ENCODE measurements at regions not wholly inside any gene's neighbourhood (a gene's known extent, or its start where the extent isn't known, plus 50 kb on each side); places are given as distances from the start of the nearest gene placed in this dataset.

- Histone ChIP-seq H3K27me3 (no peaks in the 10 kb centered on the region), H3K9me3 (no peaks in the 10 kb centered on the region), H3K4me1 (peaks cover 0 to 2% (median under 1%) of the 10 kb centered on the region in 4 donors), H3K27ac (no peak overlapping the region), H3K4me3 (no peak overlapping the region), H3K36me3 (no peaks in the 10 kb centered on the region)
- DNase-seq, result no peak
- intact Hi-C loops (cut with DNase I; ENCODE audit: low total_unique reads) (no loop called here), in situ Hi-C loops (cut with MboI; ENCODE audit: low pct_ligation_motif_present in 1 of 4, low pct_unique_long_range_greater_than_20kb in 1 of 4, low sequenced_read_pairs in 3 of 4) (no loop called here)
- TF ChIP-seq CTCF (IDR thresholded peaks at IDR 0.05) (no peak), EP300 (IDR thresholded peaks at IDR 0.05; ENCODE audit: low read depth) (no peak), POLR2A (IDR thresholded peaks at IDR 0.05) (no peak), POLR2AphosphoS5 (IDR thresholded peaks at IDR 0.05) (no peak)
- WGBS, 2 donors (ENCODE audit: low coverage in 1 of 2), result 70 to 73% methylated on average over 6 of the region's 6 CpGs
Measured at GRCh38 chr13:50235604-50236342, 220.5 kb downstream of the KCNRG start.

GRCh38 chr13:50236898-50237318 lies 221.7 kb downstream of the KCNRG start:
- in situ Hi-C loops (cut with MboI; ENCODE audit: low pct_ligation_motif_present in 1 of 4, low pct_unique_long_range_greater_than_20kb in 1 of 4, low sequenced_read_pairs in 3 of 4) (no loop called here), intact Hi-C loops (cut with DNase I; ENCODE audit: low total_unique reads) (no loop called here)
- no peak for TF ChIP-seq CTCF (IDR thresholded peaks at IDR 0.05)
- no peak for TF ChIP-seq EP300 (IDR thresholded peaks at IDR 0.05; ENCODE audit: low read depth)
- TF ChIP-seq POLR2A (IDR thresholded peaks at IDR 0.05), result no peak
- TF ChIP-seq POLR2AphosphoS5 (IDR thresholded peaks at IDR 0.05), result no peak
- H3K36me3 ChIP-seq, result no peaks in the 10 kb centered on the region
- H3K27ac ChIP-seq, result no peak overlapping the region
- no peaks in the 10 kb centered on the region for H3K4me1 ChIP-seq
- no peak overlapping the region for H3K4me3 ChIP-seq
- H3K9me3 ChIP-seq, result no peaks in the 10 kb centered on the region
- no peak for DNase-seq
- H3K27me3 ChIP-seq, result no peaks in the 10 kb centered on the region
- WGBS, 2 donors (ENCODE audit: low coverage in 1 of 2), result 55 to 80% methylated on average over 9 of the region's 9 CpGs

DNA sequence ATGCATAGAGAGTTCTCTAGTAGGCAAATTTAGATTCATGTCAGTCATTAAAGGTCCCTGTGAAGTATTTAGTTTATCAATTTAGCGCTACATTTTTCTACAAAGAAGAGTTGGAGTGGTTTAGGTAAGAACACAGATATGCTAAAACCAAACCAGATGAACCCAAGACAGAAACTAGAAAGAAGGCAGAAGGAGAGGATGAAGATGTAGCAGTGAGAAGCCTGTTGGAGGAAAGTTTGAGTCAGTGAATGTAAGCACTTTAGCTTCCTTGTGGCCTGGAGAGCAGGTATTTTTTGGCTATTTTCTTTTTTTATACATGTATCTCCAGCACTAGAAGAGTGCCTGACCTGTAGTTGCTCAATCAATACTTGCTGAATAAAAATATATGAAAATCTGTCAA lies 223.7 kb downstream of the KCNRG start:
- no peaks in the 10 kb centered on the region for H3K36me3 ChIP-seq
- in situ Hi-C loops (cut with MboI; ENCODE audit: low pct_ligation_motif_present in 1 of 4, low pct_unique_long_range_greater_than_20kb in 1 of 4, low sequenced_read_pairs in 3 of 4), result no loop called here
- H3K9me3 ChIP-seq, result no peaks in the 10 kb centered on the region
- WGBS, 2 donors (ENCODE audit: low coverage in 1 of 2), result 93 to 100% methylated on average over 1 of the region's 1 CpG
- no peak overlapping the region for H3K27ac ChIP-seq
- H3K4me1 ChIP-seq, result no peaks in the 10 kb centered on the region
- no peak overlapping the region for H3K4me3 ChIP-seq
- intact Hi-C loops (cut with DNase I; ENCODE audit: low total_unique reads), result no loop called here
- no peaks in the 10 kb centered on the region for H3K27me3 ChIP-seq
- TF ChIP-seq CTCF (IDR thresholded peaks at IDR 0.05) (no peak), EP300 (IDR thresholded peaks at IDR 0.05; ENCODE audit: low read depth) (no peak), POLR2AphosphoS5 (IDR thresholded peaks at IDR 0.05) (no peak), POLR2A (IDR thresholded peaks at IDR 0.05) (no peak)
- no peak for DNase-seq

DNA sequence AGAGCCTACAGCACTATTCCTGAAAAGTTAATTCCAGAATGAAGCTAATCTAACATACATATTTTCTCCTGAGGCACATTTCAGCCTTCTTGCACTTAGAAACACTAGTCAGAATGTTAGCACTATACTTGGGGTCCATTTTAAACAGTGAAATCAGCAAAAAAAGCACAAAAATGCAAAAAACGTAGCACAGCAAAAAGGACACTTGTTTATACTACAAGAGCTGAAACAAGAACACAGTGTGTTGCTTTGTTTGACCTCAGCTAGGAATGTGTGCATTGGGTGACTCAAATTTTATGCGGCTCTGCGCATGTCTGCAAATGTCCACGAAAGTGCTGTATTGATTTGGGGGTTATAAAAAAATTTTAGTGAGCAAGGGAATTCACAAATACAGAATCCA lies 226.2 kb downstream of the KCNRG start:
- Histone ChIP-seq H3K4me3 (no peak overlapping the region), H3K36me3 (no peaks in the 10 kb centered on the region), H3K4me1 (peaks cover 0 to 12% (median 9%) of the 10 kb centered on the region in 4 donors), H3K9me3 (no peaks in the 10 kb centered on the region), H3K27me3 (no peaks in the 10 kb centered on the region), H3K27ac (no peak overlapping the region)
- in situ Hi-C loops (cut with MboI; ENCODE audit: low pct_ligation_motif_present in 1 of 4, low pct_unique_long_range_greater_than_20kb in 1 of 4, low sequenced_read_pairs in 3 of 4) (no loop called here), intact Hi-C loops (cut with DNase I; ENCODE audit: low total_unique reads) (no loop called here)
- WGBS, 2 donors (ENCODE audit: low coverage in 1 of 2), result 86 to 87% methylated on average over 4 of the region's 4 CpGs
- no peak for TF ChIP-seq POLR2A (IDR thresholded peaks at IDR 0.05)
- no peak for DNase-seq

- Histone ChIP-seq H3K27me3 (no peaks in the 10 kb centered on the region), H3K4me3 (no peak overlapping the region), H3K9me3 (no peaks in the 10 kb centered on the region), H3K4me1 (peaks cover 0 to 12% (median 9%) of the 10 kb centered on the region in 4 donors), H3K36me3 (no peaks in the 10 kb centered on the region), H3K27ac (no peak overlapping the region)
- intact Hi-C loops (cut with DNase I; ENCODE audit: low total_unique reads), result no loop called here
- in situ Hi-C loops (cut with MboI; ENCODE audit: low pct_ligation_motif_present in 1 of 4, low pct_unique_long_range_greater_than_20kb in 1 of 4, low sequenced_read_pairs in 3 of 4), result no loop called here
- no peak for DNase-seq
- no peak for TF ChIP-seq POLR2AphosphoS5 (IDR thresholded peaks at IDR 0.05)
- no peak for TF ChIP-seq POLR2A (IDR thresholded peaks at IDR 0.05)
- no peak for TF ChIP-seq CTCF (IDR thresholded peaks at IDR 0.05)
- no peak for TF ChIP-seq EP300 (IDR thresholded peaks at IDR 0.05; ENCODE audit: low read depth)
- 82 to 84% methylated on average over 2 of the region's 2 CpGs for WGBS, 2 donors (ENCODE audit: low coverage in 1 of 2)
Measured at GRCh38 chr13:50243931-50244330, 228.7 kb downstream of the KCNRG start.

All from transverse colon (tissue), 4 donors.